Nephron progenitor cell (in vitro differentiated cells): ENCODE measurements at regions not wholly inside any gene's neighbourhood (a gene's known extent, or its start where the extent isn't known, plus 50 kb on each side); places are given as distances from the start of the nearest gene placed in this dataset.

Source experiments
- DNase-seq: peaks from one replicate; pipeline ENCODE4 v3.0.0; 2021
- H3K27ac Mint-ChIP-seq: 2 replicates; pipeline ENCODE4 v1.8.0; 2021; ENCODE audit warnings: mild to moderate bottlenecking, moderate library complexity, mixed read lengths
- H3K27me3 Mint-ChIP-seq: 2 replicates; pipeline ENCODE4 v1.8.0; 2021; ENCODE audit warnings: mild to moderate bottlenecking, low read depth, mixed read lengths; ENCODE audit not compliant: poor library complexity
- H3K36me3 Mint-ChIP-seq: 2 replicates; pipeline ENCODE4 v1.8.0; 2021; ENCODE audit warnings: low read depth, mixed read lengths
- H3K4me1 Mint-ChIP-seq: 2 replicates; pipeline ENCODE4 v1.8.0; 2021; ENCODE audit warnings: mixed read lengths
- H3K4me3 Mint-ChIP-seq: 2 replicates; pipeline ENCODE4 v1.8.0; 2021; ENCODE audit warnings: mild to moderate bottlenecking, moderate library complexity, mixed read lengths
- H3K9me3 Mint-ChIP-seq: 2 replicates; pipeline ENCODE4 v1.8.0; 2021; ENCODE audit warnings: mild to moderate bottlenecking, moderate library complexity, mixed read lengths
- CTCF ChIP-seq: fragments of 200-600 bp; sonication (generic); IDR thresholded peaks from 2 replicates; pipeline ENCODE4 v1.5.0; 2021; ENCODE audit warnings: antibody characterized with exemption

DNA sequence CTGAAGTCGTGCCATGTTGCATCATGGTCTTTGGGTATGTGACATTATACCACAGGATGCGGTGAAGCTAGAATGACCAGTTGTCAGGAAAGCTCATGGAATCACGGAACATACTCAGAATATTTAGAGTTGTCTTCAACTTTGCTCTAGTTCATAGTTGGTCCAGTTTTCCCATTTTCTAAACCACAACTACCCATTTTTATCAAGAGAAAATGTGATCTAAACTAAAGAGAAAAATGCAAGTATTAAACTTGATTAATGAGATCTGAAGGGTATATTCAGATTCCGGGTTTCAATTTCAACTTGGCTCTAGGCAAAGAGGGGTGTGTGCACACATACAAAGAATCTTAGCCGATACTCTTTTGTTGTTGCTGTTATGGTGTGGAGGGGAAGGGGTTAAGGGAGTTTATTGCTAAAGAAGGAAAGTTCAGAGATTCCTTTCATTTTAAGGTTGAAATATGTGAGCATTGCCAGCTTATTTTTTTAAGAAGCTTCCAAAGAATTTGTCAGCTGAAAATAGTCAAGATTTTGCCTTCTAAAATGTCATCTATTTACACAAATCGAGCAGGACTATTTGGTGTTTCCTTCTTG, 516.6 kb upstream of the ZEB2 start:
- Mint-ChIP-seq H3K36me3 (no peaks in the 10 kb centered on the region), H3K27me3 (no peaks in the 10 kb centered on the region), H3K27ac (no peak overlapping the region), H3K4me3 (no peak overlapping the region), H3K4me1 (no peaks in the 10 kb centered on the region), H3K9me3 (no peaks in the 10 kb centered on the region)
- TF ChIP-seq CTCF: no peak
- DNase-seq: no peak

DNA sequence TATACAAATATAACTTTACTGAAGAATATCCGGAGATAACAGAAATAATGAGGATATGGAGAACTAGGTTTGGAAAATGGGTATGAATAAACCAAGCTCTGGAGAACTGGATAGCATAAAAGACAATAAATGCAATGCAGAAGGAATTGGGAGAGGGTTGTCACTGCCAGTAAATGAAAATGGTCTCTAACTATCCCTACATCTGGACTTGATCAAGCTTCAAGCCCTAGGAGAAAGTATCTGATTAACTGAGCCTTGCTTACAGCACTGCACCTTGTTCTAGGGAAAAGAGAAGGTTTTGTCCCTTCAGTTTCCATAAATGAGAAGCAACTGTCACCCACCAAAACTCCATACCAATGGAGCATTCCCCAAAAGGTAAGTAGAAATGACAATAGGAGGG, 514.6 kb upstream of the ZEB2 start:
- no peak for DNase-seq
- TF ChIP-seq CTCF: no peak
- no peaks in the 10 kb centered on the region for H3K36me3 Mint-ChIP-seq
- H3K4me1 Mint-ChIP-seq: no peaks in the 10 kb centered on the region
- no peaks in the 10 kb centered on the region for H3K27me3 Mint-ChIP-seq
- H3K4me3 Mint-ChIP-seq: no peak overlapping the region
- H3K27ac Mint-ChIP-seq: no peak overlapping the region
- H3K9me3 Mint-ChIP-seq: no peaks in the 10 kb centered on the region

DNA sequence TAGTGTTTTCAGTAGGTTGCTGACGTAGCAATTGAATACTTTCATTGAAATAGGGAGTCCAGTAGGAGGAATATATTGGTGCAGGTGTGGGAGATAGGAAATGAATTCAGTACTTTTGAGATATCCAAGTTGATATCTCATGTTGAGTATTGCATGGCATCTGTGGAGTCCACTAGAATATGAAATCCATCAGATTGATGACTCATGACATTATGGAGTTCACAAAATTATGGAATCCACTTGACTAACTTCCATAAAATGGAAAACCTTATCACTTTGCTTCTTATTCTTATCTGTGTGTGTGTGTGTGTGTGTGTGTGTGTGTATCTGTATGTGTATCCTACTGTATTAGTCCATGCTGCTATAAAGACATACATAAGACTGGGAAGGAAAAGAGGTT, 513.5 kb upstream of the ZEB2 start:
- H3K27ac Mint-ChIP-seq: no peak overlapping the region
- no peak overlapping the region for H3K4me3 Mint-ChIP-seq
- DNase-seq: no peak
- no peaks in the 10 kb centered on the region for H3K27me3 Mint-ChIP-seq
- TF ChIP-seq CTCF: no peak
- no peaks in the 10 kb centered on the region for H3K9me3 Mint-ChIP-seq
- H3K36me3 Mint-ChIP-seq: no peaks in the 10 kb centered on the region
- no peaks in the 10 kb centered on the region for H3K4me1 Mint-ChIP-seq

DNA sequence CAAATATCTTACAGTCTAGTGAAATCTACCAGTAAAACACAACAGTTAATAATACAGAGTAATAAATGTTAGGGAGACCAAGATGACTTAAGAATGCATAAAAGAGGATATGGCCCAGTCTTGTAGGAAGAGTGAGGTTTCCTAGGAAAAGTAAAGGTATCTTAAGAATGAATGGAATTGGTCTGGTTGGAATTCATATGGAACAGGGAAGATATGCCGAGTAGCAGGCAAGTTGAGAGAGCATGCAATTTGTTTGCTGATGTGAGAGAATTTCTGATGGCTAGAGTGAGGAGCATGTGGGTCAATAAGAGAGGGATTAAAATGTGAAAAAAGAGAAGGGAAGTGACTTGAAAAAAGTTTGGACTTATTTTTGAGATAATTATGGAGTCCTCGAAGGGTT, 512.9 kb upstream of the ZEB2 start:
- Mint-ChIP-seq H3K36me3 (no peaks in the 10 kb centered on the region), H3K9me3 (no peaks in the 10 kb centered on the region), H3K4me1 (no peaks in the 10 kb centered on the region), H3K4me3 (no peak overlapping the region), H3K27ac (no peak overlapping the region), H3K27me3 (no peaks in the 10 kb centered on the region)
- no peak for DNase-seq
- no peak for TF ChIP-seq CTCF

GRCh38 chr2:145029873-145030272, 510.0 kb upstream of the ZEB2 start:
- no peak overlapping the region for H3K4me3 Mint-ChIP-seq
- H3K4me1 Mint-ChIP-seq: no peaks in the 10 kb centered on the region
- no peak overlapping the region for H3K27ac Mint-ChIP-seq
- no peaks in the 10 kb centered on the region for H3K36me3 Mint-ChIP-seq
- no peaks in the 10 kb centered on the region for H3K9me3 Mint-ChIP-seq
- no peak for TF ChIP-seq CTCF
- no peaks in the 10 kb centered on the region for H3K27me3 Mint-ChIP-seq
- no peak for DNase-seq

GRCh38 chr2:145029081-145029480, 509.2 kb upstream of the ZEB2 start:
- no peak overlapping the region for H3K4me3 Mint-ChIP-seq
- no peaks in the 10 kb centered on the region for H3K9me3 Mint-ChIP-seq
- no peaks in the 10 kb centered on the region for H3K27me3 Mint-ChIP-seq
- H3K27ac Mint-ChIP-seq: no peak overlapping the region
- no peak for DNase-seq
- no peak for TF ChIP-seq CTCF
- H3K36me3 Mint-ChIP-seq: no peaks in the 10 kb centered on the region
- H3K4me1 Mint-ChIP-seq: no peaks in the 10 kb centered on the region
